Osteoblast (primary cell): ENCODE measurements at regions not wholly inside any gene's neighbourhood (a gene's known extent, or its start where the extent isn't known, plus 50 kb on each side); places are given as distances from the start of the nearest gene placed in this dataset.
"Not testable (repeated sequence)": the region's sequence is repeated elsewhere in the genome, so short reads cannot be mapped to it uniquely, and the experiment has no call there.

Source experiments
- DNase-seq: peaks from one replicate; pipeline ENCODE4 v3.0.0; 2011; ENCODE audit warnings: low spot score, mixed read lengths; ENCODE audit not compliant: insufficient read length; ENCODE audit errors: missing footprints
- H2AFZ ChIP-seq: 2 replicates; pipeline ENCODE4 v1.6.0; 2011; ENCODE audit warnings: mild to moderate bottlenecking, low read length
- H3K27ac ChIP-seq: 2 replicates; pipeline ENCODE4 v1.5.1; 2011; ENCODE audit warnings: mild to moderate bottlenecking, low read depth, low read length, moderate library complexity
- H3K27me3 ChIP-seq: 2 replicates; pipeline ENCODE4 v1.6.0; 2012; ENCODE audit warnings: mild to moderate bottlenecking, control low read depth, inconsistent platforms, low read length, moderate library complexity; ENCODE audit not compliant: insufficient read depth
- H3K36me3 ChIP-seq: 2 replicates; pipeline ENCODE4 v1.5.1; 2011; ENCODE audit warnings: mild to moderate bottlenecking, low read length, control low read depth, moderate library complexity; ENCODE audit not compliant: insufficient read depth
- H3K4me1 ChIP-seq: 2 replicates; pipeline ENCODE4 v1.5.1; 2011; ENCODE audit warnings: mild to moderate bottlenecking, low read length, control low read depth, moderate library complexity; ENCODE audit not compliant: insufficient read depth
- H3K4me2 ChIP-seq: 2 replicates; pipeline ENCODE4 v1.6.0; 2011; ENCODE audit warnings: mild to moderate bottlenecking, low read length; ENCODE audit not compliant: insufficient read depth
- H3K4me3 ChIP-seq: fragments of 200-600 bp; sonication (generic); 3 replicates; pipeline ENCODE4 v1.5.1; 2012; ENCODE audit warnings: mild to moderate bottlenecking, low read length, inconsistent platforms; ENCODE audit not compliant: insufficient read depth
- H3K79me2 ChIP-seq: 2 replicates; pipeline ENCODE4 v1.6.0; 2012; ENCODE audit warnings: mild to moderate bottlenecking, low read length, control low read depth, inconsistent platforms; ENCODE audit not compliant: insufficient read depth
- H3K9me3 ChIP-seq: 2 replicates; pipeline ENCODE4 v1.5.1; 2011; ENCODE audit warnings: low read depth, low read length, control low read depth
- H4K20me1 ChIP-seq: 2 replicates; pipeline ENCODE4 v1.6.0; 2012; ENCODE audit warnings: mild to moderate bottlenecking, low read length, control low read depth; ENCODE audit not compliant: insufficient read depth
- CTCF ChIP-seq: IDR thresholded peaks from 2 replicates; pipeline ENCODE4 v1.5.1; 2011; ENCODE audit warnings: mild to moderate bottlenecking, low read depth, low read length, moderate library complexity; ENCODE audit errors: extremely low read depth

GRCh38 chr3:26293329-26293844, 329.2 kb upstream of the LRRC3B start:
- Histone ChIP-seq H3K4me1 (no peaks in the 10 kb centered on the region), H3K36me3 (no peaks in the 10 kb centered on the region), H4K20me1 (no peaks in the 10 kb centered on the region), H3K4me2 (no peak overlapping the region), H3K4me3 (no peak overlapping the region), H2AFZ (no peak overlapping the region), H3K79me2 (no peaks in the 10 kb centered on the region), H3K27ac (no peak overlapping the region), H3K27me3 (no peaks in the 10 kb centered on the region), H3K9me3 (no peaks in the 10 kb centered on the region)
- no peak for DNase-seq
- no peak for TF ChIP-seq CTCF

- H3K4me2 ChIP-seq, result no peak overlapping the region
- no peaks in the 10 kb centered on the region for H3K79me2 ChIP-seq
- no peak for TF ChIP-seq CTCF
- no peaks in the 10 kb centered on the region for H3K9me3 ChIP-seq
- no peak overlapping the region for H3K27ac ChIP-seq
- DNase-seq, result no peak
- H3K4me1 ChIP-seq, result no peaks in the 10 kb centered on the region
- no peak overlapping the region for H3K4me3 ChIP-seq
- H3K36me3 ChIP-seq, result no peaks in the 10 kb centered on the region
- no peak overlapping the region for H2AFZ ChIP-seq
- H4K20me1 ChIP-seq, result no peaks in the 10 kb centered on the region
- no peaks in the 10 kb centered on the region for H3K27me3 ChIP-seq
These were observed 315.4 kb upstream of the LRRC3B start for GRCh38 chr3:26307192-26307591.

- Histone ChIP-seq H3K27ac (no peak overlapping the region), H3K36me3 (no peaks in the 10 kb centered on the region), H4K20me1 (no peaks in the 10 kb centered on the region), H3K4me2 (no peak overlapping the region), H3K4me1 (no peaks in the 10 kb centered on the region), H3K27me3 (no peaks in the 10 kb centered on the region), H3K9me3 (no peaks in the 10 kb centered on the region), H2AFZ (no peak overlapping the region), H3K4me3 (no peak overlapping the region), H3K79me2 (no peaks in the 10 kb centered on the region)
- TF ChIP-seq CTCF, result no peak
- no peak for DNase-seq
These were observed 314.8 kb upstream of the LRRC3B start for GRCh38 chr3:26307787-26308186.

- H3K79me2 ChIP-seq, result no peaks in the 10 kb centered on the region
These were observed 314.1 kb upstream of the LRRC3B start for GRCh38 chr3:26308454-26308853.

GRCh38 chr3:26309536-26309935, 313.0 kb upstream of the LRRC3B start:
- not testable (repeated sequence) for H3K4me3 ChIP-seq, DNase-seq, H3K27ac ChIP-seq, H3K36me3 ChIP-seq, H3K27me3 ChIP-seq, H3K79me2 ChIP-seq, H4K20me1 ChIP-seq, H2AFZ ChIP-seq, H3K4me2 ChIP-seq, H3K9me3 ChIP-seq, H3K4me1 ChIP-seq

More at GRCh38 chr3:26308454-26308853, 314.1 kb upstream of the LRRC3B start:
- Histone ChIP-seq H3K4me3 (no peak overlapping the region), H3K27ac (no peak overlapping the region), H2AFZ (no peak overlapping the region), H3K4me1 (no peaks in the 10 kb centered on the region), H3K4me2 (no peak overlapping the region), H3K27me3 (no peaks in the 10 kb centered on the region), H3K9me3 (no peaks in the 10 kb centered on the region), H3K36me3 (no peaks in the 10 kb centered on the region), H4K20me1 (no peaks in the 10 kb centered on the region)
- no peak for TF ChIP-seq CTCF
- DNase-seq, result no peak
